Ramos (cell line): ENCODE measurements at regions not wholly inside any gene's neighbourhood (a gene's known extent, or its start where the extent isn't known, plus 50 kb on each side); places are given as distances from the start of the nearest gene placed in this dataset.

Experiments
- in situ Hi-C: fragments of 300-500 bp; cut with MboI; formaldehyde crosslinking; loops from one replicate; pipeline ENCODE4 v1.14.3; 2022; ENCODE audit warnings: low sequenced_read_pairs; ENCODE audit not compliant: unreplicated experiment

DNA sequence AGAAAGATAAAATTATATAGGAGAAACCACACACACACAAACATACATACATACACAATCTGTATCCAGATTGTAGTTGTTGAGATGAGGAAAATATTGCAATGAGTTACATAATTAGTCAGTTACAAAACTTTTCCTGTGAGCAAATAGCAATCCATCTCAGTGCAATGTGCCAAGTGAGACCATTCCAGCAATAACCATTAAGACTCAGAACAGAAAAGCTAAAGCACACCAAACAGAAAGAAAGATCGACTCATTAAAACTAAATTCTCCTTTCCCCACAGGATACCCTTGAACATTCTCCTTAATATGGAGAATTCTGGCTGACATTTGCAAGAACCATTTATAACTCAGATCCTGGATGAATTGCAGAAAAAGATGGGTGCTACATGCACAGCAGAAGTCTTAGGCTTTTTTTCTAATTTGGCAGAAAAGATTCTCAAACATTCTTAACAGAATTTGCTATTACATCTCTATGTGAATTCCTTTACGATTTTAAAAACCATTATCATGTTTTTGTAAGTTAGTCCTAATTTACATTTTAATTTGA lies 1341.2 kb upstream of the SPRY2 start:
- in situ Hi-C loops, result no loop called here

DNA sequence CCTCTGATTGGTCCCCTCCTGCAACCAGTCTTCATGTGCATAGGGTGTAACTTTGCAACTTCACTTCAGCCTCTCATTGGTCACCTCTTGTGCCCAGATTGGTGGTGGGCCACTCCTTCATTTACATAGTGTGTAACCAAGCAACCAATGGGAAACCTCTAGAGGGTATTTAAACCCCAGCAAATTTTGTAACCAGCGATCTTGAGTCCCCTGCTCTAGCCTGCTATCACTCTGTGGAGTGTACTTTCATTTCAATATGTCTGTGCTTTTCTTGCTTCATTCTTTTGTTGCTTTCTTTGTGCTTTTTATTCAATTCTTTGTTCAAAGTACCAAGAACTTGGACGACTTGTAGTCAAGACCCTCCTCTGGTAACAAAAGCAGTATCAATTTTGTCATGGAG lies 1336.9 kb upstream of the SPRY2 start:
- in situ Hi-C loops, result no loop called here

DNA sequence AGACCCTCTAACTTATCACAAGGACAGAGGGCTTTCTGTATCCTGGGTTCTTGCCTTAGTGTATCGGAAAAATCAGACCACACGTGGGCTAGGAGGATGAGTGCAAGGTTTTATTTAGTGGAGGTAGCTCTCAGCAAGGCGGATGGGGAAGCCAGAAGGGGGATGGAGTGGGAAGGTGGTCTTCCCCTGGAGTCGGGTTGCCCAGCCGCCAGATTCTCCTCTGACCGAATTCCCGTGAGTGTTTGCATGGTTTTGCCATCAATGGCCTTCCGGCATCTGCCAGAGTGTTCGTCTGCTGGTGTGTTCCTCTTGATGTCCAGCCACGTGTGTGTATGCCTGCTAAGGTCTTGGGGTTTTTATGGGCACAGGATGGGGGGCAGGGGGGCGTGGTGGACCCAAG lies 1335.1 kb upstream of the SPRY2 start:
- in situ Hi-C loops, result no loop called here

DNA sequence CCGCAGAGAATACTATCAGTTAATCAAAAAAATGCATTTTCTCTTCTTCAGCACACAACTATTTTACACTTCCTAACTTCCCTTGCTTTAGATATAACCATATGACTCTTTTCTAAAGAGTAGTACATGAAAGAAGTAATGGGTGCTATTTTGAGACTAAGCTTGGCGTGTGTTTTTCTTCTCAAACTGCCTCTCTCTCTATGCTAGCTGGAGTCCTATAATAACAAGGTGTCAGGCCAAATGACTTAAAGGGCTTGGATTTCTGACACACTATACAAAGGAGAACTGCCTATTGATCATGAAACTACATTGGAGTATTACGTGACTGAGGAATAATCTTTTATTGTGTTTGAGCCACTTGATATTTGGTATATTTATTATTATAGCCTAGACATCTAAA lies 1330.1 kb upstream of the SPRY2 start:
- in situ Hi-C loops, result no loop called here

DNA sequence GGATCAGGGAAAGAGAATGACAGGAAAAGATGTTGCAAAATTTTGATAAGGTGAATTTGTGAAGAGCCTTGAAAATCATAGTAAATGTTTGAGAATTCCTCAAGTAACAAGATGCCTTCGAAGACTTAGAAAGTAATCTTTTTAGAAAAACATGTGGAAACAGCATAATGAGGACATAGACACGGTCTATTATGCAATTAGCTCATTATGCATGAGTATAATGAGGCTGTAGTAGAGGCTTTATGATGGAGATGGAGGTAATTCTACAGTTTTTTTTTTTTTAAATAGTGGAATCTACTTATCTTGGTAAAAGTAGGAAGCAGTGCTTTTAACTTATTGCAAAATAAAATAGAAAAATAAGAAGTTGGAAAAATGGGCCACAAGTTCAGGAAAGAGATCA lies 1329.1 kb upstream of the SPRY2 start:
- in situ Hi-C loops, result no loop called here

DNA sequence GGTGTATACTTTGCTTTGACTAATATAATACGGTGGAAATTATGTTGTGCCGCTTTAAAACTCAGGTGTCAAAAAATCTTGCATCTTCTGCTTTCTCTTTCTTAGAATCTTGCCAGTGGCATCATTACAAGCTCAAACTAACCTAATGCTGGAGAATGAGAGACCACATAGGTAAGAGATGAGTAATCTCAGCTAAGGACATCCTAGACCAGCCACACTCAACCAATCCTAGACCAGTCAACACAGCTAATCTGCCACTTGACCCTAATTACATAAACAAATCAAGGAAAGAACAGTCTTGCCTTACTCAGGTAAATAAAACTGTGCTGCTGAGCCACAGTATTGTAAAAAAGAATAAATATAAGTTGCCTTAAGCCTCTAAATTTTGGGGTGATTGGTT lies 1323.9 kb upstream of the SPRY2 start:
- in situ Hi-C loops, result no loop called here

DNA sequence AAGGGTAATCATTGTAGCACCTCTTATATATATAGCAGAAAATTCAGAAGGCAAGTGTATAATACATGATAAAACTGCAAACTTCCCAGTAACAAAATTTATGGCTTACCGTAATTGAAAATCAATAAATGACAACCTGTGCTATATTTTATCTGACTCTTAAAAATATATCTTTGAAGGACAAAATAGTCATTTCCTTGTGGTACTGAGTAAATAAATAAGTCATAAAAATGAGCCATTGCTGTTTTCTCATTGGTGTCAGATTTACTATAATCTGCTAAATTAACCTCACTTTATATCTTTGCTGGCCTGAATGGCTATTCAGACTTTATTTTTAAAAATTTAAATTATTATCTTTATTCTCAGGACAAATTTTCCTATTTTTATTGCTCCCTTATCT lies 1319.1 kb upstream of the SPRY2 start:
- in situ Hi-C loops, result no loop called here

DNA sequence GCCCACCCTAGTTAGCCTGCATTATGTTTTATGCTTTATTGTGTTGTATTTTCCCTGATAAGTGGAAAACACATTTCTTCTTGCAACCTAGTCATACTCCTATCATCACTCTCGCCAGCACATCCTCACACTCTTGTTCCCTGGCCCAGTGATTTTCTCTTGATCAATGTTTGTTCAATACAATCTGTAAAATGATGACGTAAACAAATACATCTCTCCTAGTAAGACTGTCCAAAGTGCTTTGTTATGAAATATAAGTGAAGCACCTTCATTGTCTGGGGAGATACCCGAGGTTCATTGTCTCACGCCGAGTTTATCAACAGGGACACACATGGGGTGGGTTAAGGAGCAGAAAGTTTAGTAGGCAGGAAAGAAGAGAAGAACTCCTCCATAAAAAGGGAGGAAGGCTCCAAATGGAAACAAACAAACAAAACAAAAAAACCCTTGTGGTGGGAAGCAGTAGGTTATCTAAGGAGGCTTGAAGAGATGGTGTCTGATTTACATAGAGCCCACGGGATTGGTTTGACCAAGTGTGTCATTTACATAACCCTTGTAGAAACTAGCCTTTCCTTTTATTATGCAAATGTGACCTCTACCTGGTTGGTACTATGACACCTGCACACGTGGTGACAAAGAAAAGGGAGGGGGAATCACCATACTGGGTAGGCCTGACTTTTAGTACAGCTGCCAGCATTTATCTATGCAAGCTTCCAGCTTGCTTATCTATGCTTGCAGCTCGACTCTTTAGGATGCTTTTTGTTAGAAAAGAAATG lies 1317.9 kb upstream of the SPRY2 start:
- in situ Hi-C loops, result no loop called here

DNA sequence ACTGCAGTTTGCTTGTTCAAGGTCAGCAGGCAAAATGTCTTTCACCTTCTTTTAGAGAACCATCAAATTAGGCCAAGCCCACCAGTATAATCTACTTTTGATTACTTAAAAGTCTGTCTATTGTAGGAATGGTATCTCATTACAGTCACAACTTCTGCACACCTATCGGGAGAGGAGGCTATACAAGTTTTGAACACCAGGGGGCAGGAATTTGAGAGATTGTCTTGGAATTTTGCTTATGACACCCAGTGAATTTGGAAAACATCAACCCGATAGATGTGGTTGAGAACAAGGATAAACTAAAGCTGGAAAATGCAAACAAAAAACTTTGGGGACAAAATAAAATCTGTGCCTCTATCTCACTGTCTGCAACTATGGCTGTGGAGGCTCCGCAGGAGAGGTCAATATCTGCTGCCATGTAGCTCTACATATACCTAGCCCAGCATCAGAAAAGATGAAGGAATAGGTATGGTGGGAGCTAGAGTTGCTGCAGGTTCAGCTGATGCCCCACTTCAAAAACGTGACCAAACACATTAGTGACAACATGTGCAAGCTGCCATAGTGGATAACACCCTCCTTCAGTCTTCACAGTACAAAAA lies 1299.2 kb upstream of the SPRY2 start:
- in situ Hi-C loops, result no loop called here

DNA sequence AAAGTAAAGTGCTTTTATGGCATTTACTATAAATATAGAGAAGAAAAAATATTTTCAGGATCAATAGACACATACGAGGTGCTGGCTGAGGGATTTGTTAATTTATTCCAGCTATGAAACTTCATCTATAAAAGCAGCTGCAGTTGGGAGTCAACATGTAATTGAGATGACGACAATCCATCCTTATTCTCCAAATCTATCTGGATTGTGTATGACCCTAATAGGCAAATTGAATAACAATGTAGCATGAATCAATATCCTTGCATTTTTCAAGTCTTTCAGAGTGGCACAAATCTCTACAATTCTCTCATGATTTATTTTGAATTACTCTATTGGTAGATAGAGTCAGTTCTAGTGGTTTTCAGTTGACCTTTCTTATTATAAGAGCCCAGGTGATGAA lies 1296.5 kb upstream of the SPRY2 start:
- in situ Hi-C loops, result no loop called here

DNA sequence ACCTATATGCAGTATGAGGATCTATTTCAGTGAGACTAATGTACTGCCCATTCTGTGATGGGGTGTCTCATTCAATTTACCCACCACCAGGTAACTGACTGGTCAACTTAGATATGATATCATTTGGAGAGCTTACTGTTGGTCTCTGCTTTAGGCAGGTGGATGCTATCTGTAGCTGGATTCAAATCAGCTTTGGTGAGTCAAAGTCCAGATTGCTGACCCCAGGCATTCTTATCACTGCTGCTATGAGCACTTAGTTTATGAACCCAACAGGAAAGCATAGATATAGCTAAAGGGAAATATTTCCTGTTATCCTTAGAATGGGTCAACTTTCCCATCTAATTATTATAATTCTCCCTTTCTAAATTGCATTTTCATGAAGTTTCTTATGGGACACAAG lies 1295.2 kb upstream of the SPRY2 start:
- in situ Hi-C loops, result no loop called here

DNA sequence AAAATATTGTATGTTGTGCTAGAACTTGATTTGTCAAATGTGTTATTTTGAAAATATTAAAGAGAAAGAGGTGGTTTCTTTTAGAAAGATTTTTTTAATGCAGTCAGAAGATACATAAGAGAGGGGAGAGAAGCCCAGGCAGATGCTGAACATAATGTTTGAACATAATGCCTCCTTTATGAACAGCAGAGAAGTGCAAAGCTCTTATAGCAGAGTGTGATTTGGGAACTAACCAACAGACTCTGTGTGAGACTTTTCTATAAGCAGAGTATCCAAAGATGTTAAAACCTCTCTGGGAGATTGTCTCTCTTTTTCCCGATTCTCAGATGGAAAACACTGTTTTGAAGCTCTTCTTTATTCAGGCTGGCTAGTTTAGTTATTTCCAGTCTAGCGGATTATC lies 1274.1 kb upstream of the SPRY2 start:
- in situ Hi-C loops, result no loop called here

DNA sequence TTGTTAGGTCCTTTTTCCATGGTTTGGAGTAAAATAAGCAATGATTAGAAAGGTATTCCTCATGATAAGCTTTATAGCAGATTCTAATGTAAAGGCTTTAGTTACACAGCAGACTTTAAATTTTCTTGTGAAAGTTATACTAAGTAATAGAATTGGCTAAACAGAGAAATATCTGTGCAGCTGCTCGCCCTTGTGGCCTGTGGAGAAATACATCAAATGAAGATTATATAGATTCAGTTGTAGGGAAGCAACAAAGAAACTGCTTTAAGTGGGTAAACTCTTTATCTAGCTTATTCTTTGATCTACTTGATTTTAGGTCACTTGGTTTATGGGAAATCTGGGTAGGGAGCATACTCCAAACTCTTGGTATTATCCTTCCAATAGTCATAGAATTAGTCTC lies 1269.7 kb upstream of the SPRY2 start:
- in situ Hi-C loops, result no loop called here

DNA sequence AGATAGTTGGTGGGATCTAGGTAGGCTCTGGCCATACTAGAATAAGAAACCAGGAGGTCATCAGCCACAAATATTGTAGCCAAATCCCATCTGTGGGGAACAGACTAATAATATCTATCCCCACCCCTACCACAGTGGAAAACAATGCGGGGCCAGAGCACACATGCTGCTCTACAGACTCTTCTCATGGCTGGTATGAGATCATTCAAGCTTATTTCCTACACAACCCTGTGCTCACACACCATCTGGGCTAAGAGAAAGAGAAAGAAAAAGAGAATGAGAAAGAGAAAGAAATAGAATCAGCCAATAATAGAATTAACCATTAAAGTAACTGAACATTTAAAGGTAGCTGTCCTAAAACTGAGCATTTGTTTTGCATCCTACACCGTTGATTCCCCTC lies 1268.4 kb upstream of the SPRY2 start:
- in situ Hi-C loops, result no loop called here

DNA sequence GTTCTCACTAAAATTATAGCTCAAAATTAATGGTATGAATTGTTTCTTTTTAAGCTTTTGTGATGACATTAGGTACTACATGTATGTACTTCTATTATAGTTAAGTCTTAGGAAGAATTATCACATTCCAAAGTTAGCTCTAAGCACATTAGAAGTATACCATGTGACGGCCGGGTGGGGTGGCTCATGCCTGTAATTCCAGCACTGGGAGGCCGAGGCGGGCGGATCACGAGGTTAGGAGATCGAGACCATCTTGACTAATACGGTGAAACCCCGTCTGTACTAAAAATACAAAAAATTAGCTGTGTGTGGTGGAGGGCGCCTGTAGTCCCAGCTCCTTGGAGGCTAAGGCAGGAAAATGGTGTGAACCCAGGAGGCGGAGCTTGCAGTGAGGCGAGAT lies 1265.1 kb upstream of the SPRY2 start:
- in situ Hi-C loops, result no loop called here

DNA sequence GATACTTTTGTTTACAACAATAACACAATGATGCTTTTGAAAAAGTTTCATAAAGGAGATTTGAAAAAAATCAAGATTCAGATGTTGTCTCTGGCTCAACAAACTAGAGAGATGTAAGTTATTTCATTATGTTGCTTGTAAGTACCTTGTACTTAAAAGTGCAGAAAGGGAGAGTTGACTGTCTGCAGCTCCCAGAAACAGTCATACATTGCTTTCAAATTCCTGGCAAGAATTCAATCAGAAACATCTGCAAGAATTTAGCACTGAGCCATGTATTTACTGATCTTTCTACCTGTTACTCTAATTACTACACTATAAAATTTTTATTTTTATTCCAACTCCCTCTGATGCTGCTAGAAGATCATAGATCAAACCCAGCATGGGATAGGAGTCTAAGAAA lies 1261.3 kb upstream of the SPRY2 start:
- in situ Hi-C loops, result no loop called here

DNA sequence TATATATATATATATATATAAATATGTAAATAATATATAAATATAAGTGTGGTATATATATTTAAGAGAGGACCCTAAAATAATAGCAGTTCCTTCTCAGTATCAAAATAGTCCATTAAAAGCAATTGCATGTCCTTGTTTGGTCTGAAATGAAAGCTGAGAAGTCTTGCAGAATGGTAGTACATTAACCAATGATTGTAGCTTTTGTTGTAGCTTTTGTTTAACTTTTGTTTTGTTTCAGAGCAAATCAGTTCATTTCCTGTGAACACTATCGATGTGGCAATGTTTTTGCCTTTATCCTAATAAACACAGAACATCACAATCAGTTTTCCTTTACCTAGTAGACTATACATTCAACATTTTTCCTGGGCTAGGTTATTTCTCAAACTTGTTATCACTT lies 1256.2 kb upstream of the SPRY2 start:
- in situ Hi-C loops, result no loop called here

DNA sequence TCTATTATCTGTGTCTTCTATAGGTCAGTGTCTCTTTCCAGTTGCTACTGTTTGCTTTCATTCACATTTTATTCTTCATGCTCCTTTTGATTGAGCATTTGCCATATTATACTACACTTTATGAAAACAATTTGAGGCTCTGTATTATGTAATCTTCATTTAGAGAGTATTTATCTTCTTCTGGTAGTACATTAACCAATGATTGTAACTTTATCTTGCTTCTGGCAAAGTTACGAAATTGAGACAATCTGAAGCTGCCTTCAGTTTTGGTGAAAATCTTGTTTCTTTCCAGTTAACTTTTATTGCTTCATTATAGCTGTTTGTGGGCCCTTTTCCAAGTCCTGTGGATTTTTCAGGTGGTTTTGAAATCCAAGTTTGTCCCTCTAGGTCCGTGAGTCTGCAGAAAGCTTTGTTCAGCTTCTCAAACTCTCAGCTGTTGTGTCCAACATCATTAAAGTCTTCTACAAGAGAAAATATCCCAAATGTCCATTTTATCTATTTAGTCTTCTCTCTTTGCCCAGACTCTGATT lies 1255.4 kb upstream of the SPRY2 start:
- in situ Hi-C loops, result no loop called here

DNA sequence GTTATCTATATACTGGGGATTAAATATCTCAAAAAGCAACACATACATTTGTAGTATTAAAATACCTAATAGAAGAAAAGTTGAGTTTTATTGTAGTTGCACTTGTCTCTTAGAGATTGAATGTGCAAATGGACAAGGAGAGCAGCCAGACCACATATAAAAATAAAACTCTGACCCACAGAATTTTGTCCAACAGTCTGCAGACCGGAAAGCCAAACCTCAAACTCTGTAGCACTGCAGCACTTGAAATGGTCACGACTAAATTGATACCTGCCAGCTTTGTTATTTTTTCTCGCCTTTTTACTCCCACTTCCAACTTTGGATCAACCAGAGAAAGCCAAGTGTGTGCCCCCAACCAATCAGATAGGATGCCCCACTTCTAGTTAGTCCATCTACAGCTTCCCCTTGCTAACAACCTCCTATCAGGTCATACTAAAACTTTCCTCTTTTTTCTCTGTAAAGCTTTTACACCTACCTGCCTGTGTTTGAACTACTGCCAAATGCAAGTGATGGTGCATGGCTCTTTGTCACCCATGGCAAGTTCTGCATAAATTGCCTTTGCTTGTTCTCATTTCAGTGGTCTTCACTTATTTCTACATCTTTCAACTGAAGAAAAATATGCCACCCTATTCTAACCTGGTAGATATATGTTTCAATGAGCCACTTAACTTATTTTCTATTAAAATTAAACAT lies 1250.7 kb upstream of the SPRY2 start:
- in situ Hi-C loops, result no loop called here

DNA sequence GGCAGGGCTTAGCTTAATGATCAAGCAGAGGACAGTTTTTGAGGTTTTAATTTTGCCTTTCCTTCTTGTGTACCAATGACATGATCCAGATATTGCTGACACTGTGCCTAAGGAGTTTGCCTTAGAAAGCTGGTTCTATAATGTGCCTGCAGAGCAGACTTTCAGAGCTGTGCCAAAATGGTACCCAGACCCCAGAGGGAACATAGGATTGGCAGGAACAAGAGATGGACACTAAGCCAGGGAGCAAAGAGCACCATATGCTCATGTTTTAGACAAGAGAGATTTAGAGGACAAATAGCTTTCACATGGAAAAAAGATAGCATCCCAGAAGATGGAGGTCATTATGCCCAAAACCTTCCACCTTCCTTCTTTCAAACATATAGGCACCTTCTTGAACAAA lies 1241.5 kb upstream of the SPRY2 start:
- in situ Hi-C loops, result no loop called here

DNA sequence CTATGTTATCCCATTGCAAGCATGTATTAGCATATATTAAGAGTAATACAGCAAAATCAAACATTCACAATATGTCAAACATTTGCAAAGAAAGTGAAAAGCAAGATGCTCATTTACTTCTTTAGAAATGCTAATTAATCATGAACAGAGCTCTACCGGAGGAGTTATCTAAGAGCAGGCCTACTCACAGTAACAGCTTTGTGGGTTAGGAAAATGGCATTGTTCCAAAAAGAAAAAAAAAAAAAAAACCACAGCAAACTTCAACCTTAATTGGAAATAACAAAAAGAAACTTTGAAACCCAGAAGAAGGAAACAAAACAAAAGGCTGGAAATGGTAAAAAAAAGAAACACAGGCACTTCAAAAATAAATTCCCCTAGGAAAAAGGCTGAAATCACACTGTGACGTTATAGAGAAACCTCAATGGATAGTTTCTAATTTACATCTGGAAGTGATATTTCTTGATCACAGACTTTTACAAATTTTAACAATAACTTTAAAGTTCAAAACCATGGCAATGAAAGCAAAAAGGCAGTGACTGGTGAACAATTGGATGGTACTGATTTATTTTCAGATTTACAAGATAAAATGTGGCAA lies 1236.8 kb upstream of the SPRY2 start:
- in situ Hi-C loops, result no loop called here
